Stomach (tissue), 4 donors: ENCODE measurements at regions not wholly inside any gene's neighbourhood (a gene's known extent, or its start where the extent isn't known, plus 50 kb on each side); places are given as distances from the start of the nearest gene placed in this dataset.

ENCODE experiments used
- POLR2A ChIP-seq, 4 donors: fragments of 450-650 bp; IDR thresholded peaks; one replicate each; pipeline ENCODE4 v1.6.1; 2016; ENCODE audit warnings: antibody characterized with exemption in 4 of 4, control low read depth in 2 of 4, mild to moderate bottlenecking in 1 of 4, moderate library complexity in 1 of 4
- POLR2AphosphoS5 ChIP-seq, 3 donors: sonication (generic); formaldehyde crosslinking; IDR thresholded peaks; one replicate each; pipeline ENCODE4 v1.6.1; 2016; ENCODE audit warnings: antibody characterized with exemption in 3 of 3

DNA sequence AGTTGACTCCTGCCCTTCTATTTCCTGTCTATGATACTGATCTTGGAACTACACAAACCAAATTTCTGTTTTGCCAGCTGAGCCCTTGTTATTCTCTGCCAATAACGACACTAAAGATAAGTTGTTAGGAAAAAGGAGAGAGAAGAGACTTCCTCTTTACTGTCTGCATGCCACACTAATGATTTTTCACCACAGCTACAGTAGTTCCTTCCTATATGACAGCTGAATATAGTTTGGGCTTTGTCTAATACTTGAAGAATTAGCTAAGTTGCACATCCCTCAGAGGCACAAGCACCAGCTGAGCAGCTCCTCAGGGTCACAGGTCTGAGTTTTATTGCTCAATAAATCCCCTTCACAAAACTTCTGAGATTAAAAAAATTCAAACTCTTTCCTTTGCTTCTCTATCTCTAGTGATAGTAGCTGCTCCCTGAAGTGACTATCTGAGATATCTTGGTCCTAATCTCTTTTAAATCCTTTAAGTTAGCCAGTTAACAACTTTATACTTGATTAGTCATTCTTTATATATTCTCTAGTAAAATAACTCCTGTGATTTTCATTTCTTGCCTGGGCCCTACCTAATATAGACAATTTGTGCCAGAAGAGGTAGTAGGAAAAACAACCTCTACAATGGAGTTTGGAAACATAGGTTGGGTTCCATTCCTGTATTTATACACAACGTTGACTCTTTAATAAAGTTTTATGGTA is 253.0 kb upstream of the CNTNAP5 start:
- TF ChIP-seq POLR2AphosphoS5 (IDR thresholded peaks at IDR 0.05) (no peak), POLR2A (IDR thresholded peaks at IDR 0.05) (no peak)
